ENCODE measurements at regions not wholly inside any gene's neighbourhood (a gene's known extent, or its start where the extent isn't known, plus 50 kb on each side); places are given as distances from the start of the nearest gene placed in this dataset.
A peak's percentile ranks its signal among the peaks of the same experiment; 100 is the strongest.

DNA sequence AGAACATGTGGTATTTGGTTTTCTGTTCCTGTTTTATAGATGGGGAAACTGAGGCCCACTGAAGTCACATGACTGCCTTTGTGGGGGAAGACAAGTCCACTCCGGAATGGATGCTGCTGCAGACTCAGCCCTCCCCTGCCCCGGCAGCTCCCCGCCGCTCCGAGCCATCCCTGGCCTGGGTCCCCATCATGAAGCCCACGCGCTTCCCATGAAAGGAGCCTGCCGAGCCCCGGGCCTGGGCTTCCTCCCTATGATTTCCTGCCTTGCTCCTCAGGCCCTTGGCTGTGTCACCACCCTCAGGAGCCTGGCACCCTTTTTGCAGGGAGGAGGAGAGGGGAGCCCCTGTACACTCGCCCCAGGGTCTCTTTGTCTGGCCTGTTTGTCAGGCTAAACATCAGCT, 125.3 kb upstream of the FOXF1 start:
- H3K4me3 ChIP-seq: no peak overlapping the region
- TF ChIP-seq POLR2AphosphoS5 (IDR thresholded peaks at IDR 0.05): no peak
- TF ChIP-seq POLR2A (IDR thresholded peaks at IDR 0.05): no peak
- no peak for TF ChIP-seq EP300 (IDR thresholded peaks at IDR 0.05)
- TF ChIP-seq, protein P1, sequence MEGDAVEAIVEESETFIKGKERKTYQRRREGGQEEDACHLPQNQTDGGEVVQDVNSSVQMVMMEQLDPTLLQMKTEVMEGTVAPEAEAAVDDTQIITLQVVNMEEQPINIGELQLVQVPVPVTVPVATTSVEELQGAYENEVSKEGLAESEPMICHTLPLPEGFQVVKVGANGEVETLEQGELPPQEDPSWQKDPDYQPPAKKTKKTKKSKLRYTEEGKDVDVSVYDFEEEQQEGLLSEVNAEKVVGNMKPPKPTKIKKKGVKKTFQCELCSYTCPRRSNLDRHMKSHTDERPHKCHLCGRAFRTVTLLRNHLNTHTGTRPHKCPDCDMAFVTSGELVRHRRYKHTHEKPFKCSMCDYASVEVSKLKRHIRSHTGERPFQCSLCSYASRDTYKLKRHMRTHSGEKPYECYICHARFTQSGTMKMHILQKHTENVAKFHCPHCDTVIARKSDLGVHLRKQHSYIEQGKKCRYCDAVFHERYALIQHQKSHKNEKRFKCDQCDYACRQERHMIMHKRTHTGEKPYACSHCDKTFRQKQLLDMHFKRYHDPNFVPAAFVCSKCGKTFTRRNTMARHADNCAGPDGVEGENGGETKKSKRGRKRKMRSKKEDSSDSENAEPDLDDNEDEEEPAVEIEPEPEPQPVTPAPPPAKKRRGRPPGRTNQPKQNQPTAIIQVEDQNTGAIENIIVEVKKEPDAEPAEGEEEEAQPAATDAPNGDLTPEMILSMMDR (IDR thresholded peaks at IDR 0.05): no peak
- WGBS, 5 donors: 80 to 89% (median 86%) methylated on average over 9 to 10 of the region's 10 CpGs
- H3K27ac ChIP-seq: peak overlapping the region in 1 of 5 donors; percentile 68
- intact Hi-C loops (cut with DNase I; ENCODE audit: low total_unique reads): no loop called here
- DNase-seq: no peak
- H3K27me3 ChIP-seq: peaks cover 0 to 19% (median 0%) of the 10 kb centered on the region in 3 donors
- no peaks in the 10 kb centered on the region for H3K4me1 ChIP-seq
- H3K36me3 ChIP-seq: no peaks in the 10 kb centered on the region
- no peaks in the 10 kb centered on the region for H3K9me3 ChIP-seq

DNA sequence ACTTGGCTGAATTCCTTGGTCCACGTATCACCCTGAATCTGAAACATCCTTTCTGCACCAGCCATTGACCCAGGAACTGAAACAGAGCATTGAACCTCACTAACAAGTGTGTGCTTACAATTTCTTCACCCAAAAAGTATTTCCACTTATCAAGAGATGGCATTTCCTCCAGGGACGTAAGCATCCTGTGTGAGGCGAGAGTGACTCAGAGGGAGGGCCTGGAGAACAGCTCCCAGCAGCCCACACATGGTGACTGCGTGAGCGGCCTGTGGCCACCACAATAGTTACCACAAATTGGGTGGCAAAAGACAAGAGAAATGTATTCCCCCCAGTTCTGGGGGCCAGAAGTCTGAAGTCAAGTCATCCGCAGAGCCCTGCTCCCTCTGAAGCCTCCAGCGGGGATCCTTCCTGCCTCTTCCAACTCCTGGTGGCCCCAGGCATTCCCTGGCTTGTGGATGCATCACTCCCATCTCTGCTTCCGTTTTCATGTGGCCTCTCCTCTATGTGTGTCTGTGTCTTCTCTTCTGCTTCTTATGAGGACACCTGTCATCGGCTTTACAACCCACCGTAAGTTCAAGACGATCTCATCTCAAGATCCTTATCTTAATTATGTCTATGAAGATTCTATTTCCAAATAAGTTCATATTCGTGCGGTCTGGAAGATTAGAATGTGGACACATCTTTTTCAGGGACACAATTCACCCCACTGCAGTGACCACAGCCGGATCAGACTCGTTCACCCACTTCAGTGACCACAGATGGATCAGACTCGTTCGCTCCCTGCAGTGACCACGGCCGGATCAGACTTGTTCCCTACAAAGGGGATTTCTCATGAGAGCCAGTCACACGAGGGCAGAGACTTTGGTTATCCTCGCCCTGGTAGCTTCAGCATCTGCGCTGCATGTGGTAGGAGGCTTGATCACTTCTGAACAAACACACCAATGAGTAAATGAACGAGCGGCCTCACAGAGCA, 122.6 kb upstream of the FOXF1 start:
- TF ChIP-seq EP300 (IDR thresholded peaks at IDR 0.05): no peak
- TF ChIP-seq POLR2AphosphoS5 (IDR thresholded peaks at IDR 0.05): peak in 1 of 3 donors; percentile 26
- Histone ChIP-seq H3K36me3 (no peaks in the 10 kb centered on the region), H3K27me3 (peaks cover 0 to 14% (median 0%) of the 10 kb centered on the region in 3 donors), H3K4me3 (no peak overlapping the region), H3K27ac (no peak overlapping the region), H3K9me3 (no peaks in the 10 kb centered on the region), H3K4me1 (no peaks in the 10 kb centered on the region)
- DNase-seq: no peak
- 78 to 83% (median 81%) methylated on average over 24 of the region's 24 CpGs for WGBS, 5 donors
- intact Hi-C loops (cut with DNase I; ENCODE audit: low total_unique reads): no loop called here

DNA sequence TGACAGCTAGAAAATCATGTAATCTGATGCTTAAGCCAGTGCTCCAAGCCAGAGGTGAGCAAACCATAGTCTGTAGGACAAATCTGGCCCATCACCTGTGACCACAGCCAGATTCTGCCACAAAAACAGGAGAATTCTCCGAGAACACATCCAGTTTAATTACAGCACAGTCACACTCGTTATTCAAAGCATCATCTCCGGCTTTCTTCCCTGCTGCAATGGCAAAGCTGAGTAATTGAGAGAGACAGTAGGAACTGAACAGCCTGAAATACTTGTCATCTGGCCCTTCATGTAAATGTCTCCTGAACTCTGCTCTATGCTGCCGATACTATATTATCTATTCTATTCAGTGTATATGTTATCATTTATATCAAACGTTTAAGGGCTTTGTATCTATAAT, 121.4 kb upstream of the FOXF1 start:
- 62 to 73% (median 66%) methylated on average over 5 of the region's 5 CpGs for WGBS, 5 donors
- Histone ChIP-seq H3K36me3 (no peaks in the 10 kb centered on the region), H3K9me3 (no peaks in the 10 kb centered on the region), H3K27ac (no peak overlapping the region), H3K4me1 (no peaks in the 10 kb centered on the region), H3K4me3 (no peak overlapping the region), H3K27me3 (peaks cover 0 to 11% (median 0%) of the 10 kb centered on the region in 3 donors)
- intact Hi-C loops (cut with DNase I; ENCODE audit: low total_unique reads): no loop called here
- no peak for DNase-seq
- TF ChIP-seq POLR2AphosphoS5 (IDR thresholded peaks at IDR 0.05): no peak
- TF ChIP-seq EP300 (IDR thresholded peaks at IDR 0.05): no peak
- TF ChIP-seq, protein P1 (IDR thresholded peaks at IDR 0.05): no peak
- TF ChIP-seq POLR2A (IDR thresholded peaks at IDR 0.05): no peak

DNA sequence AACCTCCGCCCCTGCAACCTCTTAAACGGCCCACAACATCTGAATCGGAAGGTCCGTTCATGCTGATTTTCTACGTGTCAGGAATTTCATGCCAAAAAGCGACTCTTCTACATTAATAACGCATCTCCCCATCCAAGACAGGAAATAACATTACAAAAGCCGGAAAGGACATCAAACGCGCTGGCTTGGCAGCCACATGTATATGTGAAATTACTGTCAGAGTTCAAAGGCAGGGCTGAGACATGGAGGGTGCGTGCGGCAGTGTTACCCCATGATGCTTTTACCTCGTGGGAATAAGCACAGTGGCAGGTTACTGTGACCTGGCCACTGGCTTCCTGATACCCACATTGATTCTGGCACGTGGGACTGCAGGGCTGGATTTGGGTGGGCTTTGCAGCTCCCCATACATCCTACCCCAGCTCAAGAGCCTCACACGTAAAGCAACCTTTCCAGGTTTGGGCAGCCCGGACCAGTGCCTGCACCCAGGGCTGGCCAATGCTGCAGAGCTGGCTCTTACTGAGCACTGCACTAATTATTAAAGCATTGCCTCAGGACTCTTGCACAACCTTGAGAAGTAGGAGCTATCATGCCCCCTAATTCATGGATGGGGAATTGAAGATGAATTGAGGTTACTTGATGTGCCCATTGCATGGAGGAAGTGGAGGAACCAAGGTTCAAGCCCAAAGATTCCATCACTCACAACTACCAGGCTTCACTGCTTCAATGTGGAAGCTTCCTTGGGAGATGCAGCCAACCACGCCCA, 120.6 kb upstream of the FOXF1 start:
- H3K27ac ChIP-seq: no peak overlapping the region
- H3K9me3 ChIP-seq: no peaks in the 10 kb centered on the region
- no peaks in the 10 kb centered on the region for H3K36me3 ChIP-seq
- TF ChIP-seq EP300 (IDR thresholded peaks at IDR 0.05): no peak
- TF ChIP-seq, protein P1 (IDR thresholded peaks at IDR 0.05): no peak
- no peak for TF ChIP-seq POLR2A (IDR thresholded peaks at IDR 0.05)
- no peak for TF ChIP-seq POLR2AphosphoS5 (IDR thresholded peaks at IDR 0.05)
- 67 to 75% (median 71%) methylated on average over 17 of the region's 17 CpGs for WGBS, 5 donors
- peak in 1 of 2 donors; percentile 57 for DNase-seq
- no peaks in the 10 kb centered on the region for H3K4me1 ChIP-seq
- H3K4me3 ChIP-seq: no peak overlapping the region
- intact Hi-C loops (cut with DNase I; ENCODE audit: low total_unique reads): no loop called here
- peaks cover 0 to 11% (median 0%) of the 10 kb centered on the region in 3 donors for H3K27me3 ChIP-seq
